GM12874 (cell line): ENCODE measurements at regions not wholly inside any gene's neighbourhood (a gene's known extent, or its start where the extent isn't known, plus 50 kb on each side); places are given as distances from the start of the nearest gene placed in this dataset.

Experiments
- TF ChIP-seq, protein P1 (sequence below): IDR thresholded peaks from 2 replicates; pipeline ENCODE4 v1.5.1; 2011; ENCODE audit warnings: low read depth, mild to moderate bottlenecking, control low read depth, low read length, moderate library complexity; ENCODE audit not compliant: insufficient read depth

DNA sequence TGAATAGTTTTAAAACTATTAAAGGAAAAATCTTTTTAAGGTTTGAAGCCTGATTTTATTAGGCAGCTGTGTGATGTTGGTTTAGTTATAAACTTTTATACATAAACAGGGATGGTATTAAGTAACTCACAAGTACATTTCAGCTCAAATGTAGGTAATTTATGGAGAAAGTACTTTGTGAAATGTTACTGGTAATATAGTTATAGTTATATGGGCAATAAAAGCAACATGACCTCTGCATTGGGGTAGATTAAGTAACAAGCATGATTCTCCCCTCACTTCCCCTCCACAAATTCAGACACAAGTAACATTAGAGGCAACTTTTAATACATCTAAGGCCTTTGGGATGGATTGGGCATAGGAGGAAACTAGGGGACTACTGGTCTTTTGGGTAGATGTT is 154.3 kb upstream of the ID4 start:
- TF ChIP-seq, protein P1, sequence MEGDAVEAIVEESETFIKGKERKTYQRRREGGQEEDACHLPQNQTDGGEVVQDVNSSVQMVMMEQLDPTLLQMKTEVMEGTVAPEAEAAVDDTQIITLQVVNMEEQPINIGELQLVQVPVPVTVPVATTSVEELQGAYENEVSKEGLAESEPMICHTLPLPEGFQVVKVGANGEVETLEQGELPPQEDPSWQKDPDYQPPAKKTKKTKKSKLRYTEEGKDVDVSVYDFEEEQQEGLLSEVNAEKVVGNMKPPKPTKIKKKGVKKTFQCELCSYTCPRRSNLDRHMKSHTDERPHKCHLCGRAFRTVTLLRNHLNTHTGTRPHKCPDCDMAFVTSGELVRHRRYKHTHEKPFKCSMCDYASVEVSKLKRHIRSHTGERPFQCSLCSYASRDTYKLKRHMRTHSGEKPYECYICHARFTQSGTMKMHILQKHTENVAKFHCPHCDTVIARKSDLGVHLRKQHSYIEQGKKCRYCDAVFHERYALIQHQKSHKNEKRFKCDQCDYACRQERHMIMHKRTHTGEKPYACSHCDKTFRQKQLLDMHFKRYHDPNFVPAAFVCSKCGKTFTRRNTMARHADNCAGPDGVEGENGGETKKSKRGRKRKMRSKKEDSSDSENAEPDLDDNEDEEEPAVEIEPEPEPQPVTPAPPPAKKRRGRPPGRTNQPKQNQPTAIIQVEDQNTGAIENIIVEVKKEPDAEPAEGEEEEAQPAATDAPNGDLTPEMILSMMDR, result no peak

DNA sequence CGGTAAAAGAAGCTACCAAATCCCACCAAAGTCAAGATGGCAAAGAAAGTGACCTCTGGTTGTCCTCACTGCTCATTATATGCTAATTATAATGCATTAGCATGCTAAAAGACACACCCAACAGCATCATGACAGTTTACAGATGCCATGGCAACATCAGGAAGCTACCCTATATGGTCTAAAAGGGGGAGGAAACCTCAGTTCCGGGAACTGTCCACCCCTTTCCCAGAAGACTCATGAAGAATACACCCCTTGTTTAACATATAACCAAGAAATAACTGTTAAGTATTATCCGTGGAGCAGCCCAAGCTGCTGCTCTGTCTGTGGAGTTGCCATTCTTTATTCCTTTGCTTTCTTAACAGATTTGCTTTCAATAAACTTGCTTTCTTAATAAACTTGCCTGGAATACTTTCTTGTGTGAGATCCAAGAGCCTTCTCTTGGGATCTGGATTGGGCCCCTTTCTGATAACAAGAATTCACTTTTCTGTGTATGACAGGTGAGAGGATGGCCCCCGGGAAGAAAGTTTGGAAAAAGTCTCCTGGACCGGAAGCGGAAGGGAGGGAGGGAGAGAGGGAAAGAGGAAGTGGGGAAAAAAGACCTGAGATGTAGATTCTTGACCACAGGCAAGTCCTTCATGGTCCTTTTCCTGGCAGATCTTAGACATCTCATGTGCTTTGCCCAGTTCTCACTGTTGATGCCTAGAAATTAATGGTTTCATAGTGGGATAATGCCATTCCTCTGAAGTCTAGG is 146.7 kb upstream of the ID4 start:
- TF ChIP-seq, protein P1, result no peak

DNA sequence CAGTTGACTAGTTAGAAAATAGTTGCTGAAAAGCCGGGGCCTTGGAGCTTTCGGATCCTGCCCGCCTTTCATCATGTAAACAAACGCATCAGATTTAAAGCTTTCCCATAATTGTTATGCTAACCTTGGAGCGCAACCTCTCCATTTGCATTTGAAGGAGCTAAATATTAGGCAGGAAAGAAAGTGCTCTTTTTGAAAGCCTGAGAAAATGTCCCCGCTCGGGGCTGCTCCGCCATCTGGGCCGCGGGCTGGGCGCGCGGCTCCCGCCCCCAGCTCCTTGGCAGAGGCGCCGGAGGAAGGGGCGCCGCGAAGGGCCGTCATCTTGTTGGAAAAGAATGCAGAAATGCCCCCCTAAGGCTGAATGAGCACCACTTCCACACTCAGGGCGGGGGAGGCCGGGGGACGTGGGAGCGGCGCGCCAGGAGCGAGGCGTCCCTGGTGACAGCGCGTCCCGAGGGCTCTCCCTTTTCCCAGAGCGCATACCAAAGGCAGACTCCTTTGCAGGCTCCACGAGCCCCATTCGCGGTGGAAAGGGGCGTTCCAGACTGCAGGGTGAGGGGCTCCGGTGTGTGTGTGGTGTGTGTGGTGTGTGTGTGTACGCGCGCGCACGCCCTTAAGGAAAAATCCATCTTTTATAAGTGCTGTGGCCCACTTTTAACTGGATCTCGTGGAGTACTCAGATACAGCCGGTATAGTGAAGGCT is 145.6 kb upstream of the ID4 start:
- TF ChIP-seq, protein P1, result no peak

DNA sequence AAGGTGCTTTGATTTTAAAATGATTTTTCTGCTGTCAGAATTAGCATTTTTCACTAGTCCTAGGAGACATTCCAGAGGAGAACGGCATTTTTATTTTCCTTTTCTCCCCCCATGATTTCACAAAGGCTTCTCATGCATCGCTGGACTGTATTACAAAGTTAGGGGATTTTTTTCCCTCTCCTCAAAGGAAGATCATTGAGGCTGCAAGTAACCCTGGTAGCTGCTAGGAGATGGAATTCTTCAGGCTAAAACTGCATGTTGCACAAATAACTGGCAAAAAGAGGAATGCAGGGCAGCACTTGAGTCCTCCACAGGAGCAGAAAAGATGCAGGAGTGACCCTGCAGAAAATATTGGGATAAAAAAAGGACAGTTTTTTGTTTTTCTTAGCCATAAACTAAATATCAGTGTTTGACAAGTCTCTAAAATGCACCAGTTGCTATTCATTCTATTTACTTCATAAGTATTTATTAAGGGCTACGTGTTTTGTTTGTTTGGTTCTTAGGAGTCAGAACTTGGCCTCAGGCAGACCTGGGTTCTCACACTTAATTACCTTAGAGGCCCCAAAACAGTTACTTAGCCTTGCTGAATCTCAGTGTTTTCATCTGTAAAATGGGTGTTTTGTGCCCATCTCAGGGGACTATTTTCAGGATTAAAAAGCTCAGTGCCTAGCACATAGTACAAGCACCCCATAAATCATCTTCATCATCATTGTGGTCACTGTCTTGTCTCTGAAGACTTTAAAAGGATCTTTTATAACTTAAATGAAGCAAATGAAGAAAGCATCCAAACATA is 144.5 kb upstream of the ID4 start:
- TF ChIP-seq, protein P1, result no peak

DNA sequence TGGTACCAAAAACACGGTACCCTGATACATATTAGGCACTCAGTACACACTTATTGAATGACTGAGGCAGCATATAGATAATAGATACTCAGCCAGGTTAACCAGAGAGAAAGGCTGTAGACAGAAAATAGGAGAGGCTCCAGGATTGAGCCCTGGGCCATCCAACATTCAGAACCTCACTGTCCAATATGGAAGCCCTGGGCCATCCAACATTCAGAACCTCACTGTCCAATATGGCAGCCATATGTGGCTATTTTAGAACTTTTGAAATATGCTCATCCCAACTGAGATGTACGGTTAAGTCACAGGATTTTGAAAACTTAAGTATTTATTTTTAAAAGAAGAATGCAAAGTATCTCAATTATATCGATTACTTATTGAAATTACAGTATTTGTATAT is 142.5 kb upstream of the ID4 start:
- TF ChIP-seq, protein P1, result no peak

DNA sequence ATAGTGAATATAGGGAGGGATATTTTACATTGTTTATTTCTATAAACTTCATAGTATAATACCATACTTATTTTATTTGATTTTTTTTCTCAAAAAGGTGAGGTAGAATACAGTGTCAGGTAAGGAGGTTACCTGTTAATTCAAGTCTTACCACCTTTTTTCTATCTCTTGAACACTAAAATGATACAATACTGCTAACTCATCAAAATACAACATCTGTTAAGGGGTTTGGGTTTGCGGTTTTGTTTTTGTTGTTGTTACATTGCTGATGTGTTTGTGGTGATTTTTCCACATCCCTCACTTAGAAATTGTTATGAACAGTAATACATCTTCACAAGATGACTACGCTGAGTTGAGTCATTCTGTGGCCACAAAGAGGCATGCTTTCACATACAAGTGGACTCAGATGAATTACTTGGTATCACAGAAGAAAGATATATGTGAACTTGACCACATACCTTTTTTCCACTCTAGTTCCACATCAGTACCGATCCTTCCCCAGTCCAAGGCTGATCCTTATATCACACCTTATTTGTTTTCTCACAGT is 139.4 kb upstream of the ID4 start:
- TF ChIP-seq, protein P1, result no peak

DNA sequence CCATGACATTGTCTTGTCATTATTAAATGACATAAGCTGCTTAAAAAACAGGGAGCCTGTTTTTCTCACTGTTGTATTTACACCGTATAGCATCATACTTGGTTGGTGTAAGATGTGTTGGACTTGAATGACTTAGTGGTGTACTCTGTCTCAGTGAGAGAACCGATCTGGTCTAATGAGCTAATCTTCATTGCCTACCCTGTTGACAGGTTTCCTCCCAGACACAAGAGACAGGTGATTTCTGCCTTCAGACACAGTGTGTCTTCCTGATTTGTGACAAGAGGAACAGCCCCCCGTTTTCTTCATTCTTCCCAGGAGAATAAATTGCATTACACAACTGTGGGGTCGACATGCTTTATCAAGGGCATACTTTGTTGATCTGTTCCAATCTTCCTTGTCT is 137.2 kb upstream of the ID4 start:
- TF ChIP-seq, protein P1, result no peak
